CD4-positive, CD25-positive, alpha-beta regulatory T cell (primary cell): ENCODE measurements at regions not wholly inside any gene's neighbourhood (a gene's known extent, or its start where the extent isn't known, plus 50 kb on each side); places are given as distances from the start of the nearest gene placed in this dataset.
A peak's percentile ranks its signal among the peaks of the same experiment; 100 is the strongest.

ENCODE experiments used
- ATAC-seq, 2 donors: fragments of 150-1000 bp; cut with Tn5 transposase; one replicate each; pipeline ENCODE4 v1.10.0; 2021; ENCODE audit warnings: low read depth in 2 of 2, moderate number of reproducible peaks in 2 of 2, moderate library complexity in 1 of 2
- DNase-seq, 3 donors: peaks; one replicate each; pipeline versions ENCODE4 v3.0.0 to v3.0.0-alpha.2; 2012 to 2022; ENCODE audit warnings: mixed read lengths in 1 of 3
- H3K27ac ChIP-seq: one replicate; pipeline ENCODE4 v1.7.0; 2013; ENCODE audit warnings: mild to moderate bottlenecking, low read length; ENCODE audit not compliant: insufficient read depth, poor library complexity, severe bottlenecking
- H3K27me3 ChIP-seq: one replicate; pipeline ENCODE4 v1.7.0; 2013; ENCODE audit warnings: low read length; ENCODE audit not compliant: control insufficient read depth, insufficient read depth
- H3K36me3 ChIP-seq: one replicate; pipeline ENCODE4 v1.7.0; 2013; ENCODE audit warnings: mild to moderate bottlenecking, low read length, moderate library complexity; ENCODE audit not compliant: control insufficient read depth, insufficient read depth
- H3K4me1 ChIP-seq: 2 replicates; pipeline ENCODE4 v1.7.0; 2013; ENCODE audit warnings: mild to moderate bottlenecking, low read length; ENCODE audit not compliant: insufficient read depth, control insufficient read depth, poor library complexity, severe bottlenecking
- H3K4me3 ChIP-seq: one replicate; pipeline ENCODE4 v1.7.0; 2013; ENCODE audit warnings: low read depth, mild to moderate bottlenecking, low read length, moderate library complexity
- H3K9me3 ChIP-seq, 2 experiments: 1 replicate in 1 of 2; 2 replicates in 1 of 2; pipeline ENCODE4 v1.7.0; 2013; ENCODE audit warnings: low read length in 2 of 2, mild to moderate bottlenecking in 1 of 2, moderate library complexity in 1 of 2; ENCODE audit not compliant: control insufficient read depth in 2 of 2
- H3K27ac Mint-ChIP-seq, 3 donors: one replicate each; pipeline ENCODE4 v1.8.0; 2020 to 2022; ENCODE audit warnings: mild to moderate bottlenecking in 3 of 3, mixed read lengths in 3 of 3, moderate library complexity in 2 of 3
- H3K27me3 Mint-ChIP-seq: one replicate; pipeline ENCODE4 v1.8.0; 2022; ENCODE audit warnings: mild to moderate bottlenecking, mixed read lengths
- H3K36me3 Mint-ChIP-seq: one replicate; pipeline ENCODE4 v1.8.0; 2020; ENCODE audit warnings: mixed read lengths
- H3K4me1 Mint-ChIP-seq, 4 donors: one replicate each; pipeline ENCODE4 v1.8.0; 2020 to 2022; ENCODE audit warnings: mixed read lengths in 4 of 4, mild to moderate bottlenecking in 1 of 4
- H3K4me3 Mint-ChIP-seq, 4 donors: one replicate each; pipeline ENCODE4 v1.8.0; 2020 to 2022; ENCODE audit warnings: mild to moderate bottlenecking in 4 of 4, mixed read lengths in 4 of 4, moderate library complexity in 3 of 4
- H3K9me3 Mint-ChIP-seq, 7 donors: one replicate each; pipeline ENCODE4 v1.8.0; 2020 to 2022; ENCODE audit warnings: mixed read lengths in 7 of 7, mild to moderate bottlenecking in 3 of 7, moderate library complexity in 2 of 7

DNA sequence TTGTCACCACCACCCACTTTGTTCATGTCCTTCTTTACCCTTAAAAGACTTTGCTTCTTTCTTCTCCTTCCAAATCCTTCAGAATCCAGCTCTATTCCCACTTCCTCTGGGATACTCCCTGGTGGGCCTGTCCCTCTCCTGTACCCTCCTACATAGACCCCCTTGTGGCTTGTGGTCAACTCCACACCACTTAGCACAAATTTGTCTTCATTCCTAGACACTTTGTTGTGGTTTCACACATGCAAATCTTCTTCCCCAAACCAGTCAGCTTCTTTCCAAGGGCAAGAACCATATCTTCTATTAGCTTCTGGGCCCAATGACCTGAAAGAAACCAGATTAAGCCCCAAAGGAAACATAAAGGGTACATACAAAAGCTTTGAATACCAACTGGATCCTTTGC lies 342.4 kb downstream of the TNS1 start:
- Histone ChIP-seq H3K36me3 (no peaks in the 10 kb centered on the region), H3K4me3 (no peak overlapping the region), H3K4me1 (no peaks in the 10 kb centered on the region), H3K27me3 (no peaks in the 10 kb centered on the region), H3K9me3 (no peaks in the 10 kb centered on the region), H3K27ac (no peak overlapping the region)
- Mint-ChIP-seq H3K36me3 (no peaks in the 10 kb centered on the region), H3K9me3 (peaks cover 0 to 3% (median 0%) of the 10 kb centered on the region in 7 donors), H3K4me1 (peaks cover 0 to 5% (median 3%) of the 10 kb centered on the region in 4 donors), H3K4me3 (no peak overlapping the region), H3K27me3 (peaks cover 6% of the 10 kb centered on the region), H3K27ac (no peak overlapping the region)
- ATAC-seq = no peak
- no peak for DNase-seq

DNA sequence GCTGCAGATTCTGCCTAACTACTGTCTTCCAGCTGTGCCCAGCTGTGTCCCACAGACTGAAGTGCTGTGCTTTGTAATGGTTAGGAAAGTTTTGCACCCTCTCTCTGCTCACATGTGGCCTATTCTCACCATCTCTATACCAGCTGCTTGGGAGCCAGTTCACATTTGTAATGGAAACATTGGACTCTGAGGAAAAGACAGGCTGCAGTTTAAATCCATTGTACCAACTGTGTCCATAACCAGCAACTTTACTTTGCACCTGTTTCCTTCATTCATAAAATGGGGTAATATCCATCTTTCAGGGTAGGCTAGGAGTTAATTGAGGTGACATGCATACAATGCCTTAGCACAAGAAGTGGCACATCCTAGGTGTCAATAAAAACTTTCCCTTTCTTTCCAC lies 344.0 kb downstream of the TNS1 start:
- Mint-ChIP-seq H3K36me3 (no peaks in the 10 kb centered on the region), H3K4me1 (peaks cover 0 to 5% (median under 1%) of the 10 kb centered on the region in 4 donors), H3K27me3 (peaks cover 4% of the 10 kb centered on the region), H3K27ac (no peak overlapping the region), H3K9me3 (peaks cover 0 to 2% (median 0%) of the 10 kb centered on the region in 7 donors), H3K4me3 (no peak overlapping the region)
- H3K4me1 ChIP-seq = no peaks in the 10 kb centered on the region
- H3K9me3 ChIP-seq = no peaks in the 10 kb centered on the region
- no peak overlapping the region for H3K4me3 ChIP-seq
- H3K36me3 ChIP-seq = no peaks in the 10 kb centered on the region
- ATAC-seq (no peak), DNase-seq (no peak)
- no peaks in the 10 kb centered on the region for H3K27me3 ChIP-seq
- no peak overlapping the region for H3K27ac ChIP-seq

DNA sequence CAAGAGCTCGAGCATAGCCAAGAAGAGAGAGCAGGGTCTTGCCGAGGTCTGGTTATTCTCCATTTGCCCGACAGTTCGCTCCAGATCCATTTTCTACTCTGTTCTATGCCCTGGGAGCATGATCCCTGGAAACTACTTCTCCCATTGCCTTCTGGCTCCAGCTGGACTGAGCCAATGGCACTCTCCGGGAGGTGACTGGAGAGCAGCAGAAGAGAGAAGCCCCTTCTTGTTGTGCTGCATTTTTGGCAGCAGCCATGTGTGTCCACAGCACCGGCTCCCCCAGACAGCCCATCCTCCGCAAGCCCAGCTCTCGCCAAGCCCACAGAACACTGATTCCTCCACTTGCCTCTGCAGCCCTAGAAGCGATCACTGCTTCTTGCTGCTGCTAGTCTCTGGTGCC lies 345.5 kb downstream of the TNS1 start:
- H3K4me3 Mint-ChIP-seq = no peak overlapping the region
- no peaks in the 10 kb centered on the region for H3K9me3 ChIP-seq
- H3K9me3 Mint-ChIP-seq = peaks cover 0 to 2% (median 0%) of the 10 kb centered on the region in 7 donors
- ATAC-seq (no peak), DNase-seq (no peak)
- no peak overlapping the region for H3K27ac Mint-ChIP-seq
- no peaks in the 10 kb centered on the region for H3K36me3 Mint-ChIP-seq
- no peak overlapping the region for H3K27ac ChIP-seq
- no peaks in the 10 kb centered on the region for H3K27me3 Mint-ChIP-seq
- H3K27me3 ChIP-seq = no peaks in the 10 kb centered on the region
- H3K4me3 ChIP-seq = no peak overlapping the region
- no peaks in the 10 kb centered on the region for H3K36me3 ChIP-seq
- H3K4me1 ChIP-seq = no peaks in the 10 kb centered on the region
- H3K4me1 Mint-ChIP-seq = peaks cover 0 to 2% (median 0%) of the 10 kb centered on the region in 4 donors

DNA sequence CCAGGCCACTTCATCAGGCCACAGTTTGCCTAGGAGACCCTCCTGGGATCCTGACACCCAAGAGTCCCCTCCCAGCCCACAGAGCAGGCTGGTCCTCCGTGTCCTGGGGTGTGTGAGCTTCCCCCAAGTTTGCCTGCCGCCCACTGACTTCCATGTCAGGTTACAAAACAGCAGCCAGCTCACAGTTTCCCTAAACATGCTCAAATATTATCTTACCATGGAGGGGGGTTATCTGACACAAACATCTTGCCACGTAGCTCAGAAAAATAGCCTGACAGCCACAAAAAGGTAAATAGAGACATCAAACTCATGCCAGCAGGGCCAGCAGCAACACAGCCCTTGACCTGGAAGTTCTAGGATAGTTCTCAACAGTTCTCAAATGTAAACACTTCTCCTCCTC lies 346.5 kb downstream of the TNS1 start:
- Mint-ChIP-seq H3K27me3 (no peaks in the 10 kb centered on the region), H3K27ac (no peak overlapping the region), H3K36me3 (no peaks in the 10 kb centered on the region), H3K4me3 (no peak overlapping the region), H3K4me1 (peaks cover 0 to 2% (median 0%) of the 10 kb centered on the region in 4 donors), H3K9me3 (peaks cover 0 to 2% (median 0%) of the 10 kb centered on the region in 7 donors)
- ATAC-seq (no peak), DNase-seq (no peak)
- Histone ChIP-seq H3K36me3 (no peaks in the 10 kb centered on the region), H3K27ac (no peak overlapping the region), H3K4me3 (no peak overlapping the region), H3K4me1 (no peaks in the 10 kb centered on the region), H3K27me3 (no peaks in the 10 kb centered on the region), H3K9me3 (no peaks in the 10 kb centered on the region)

DNA sequence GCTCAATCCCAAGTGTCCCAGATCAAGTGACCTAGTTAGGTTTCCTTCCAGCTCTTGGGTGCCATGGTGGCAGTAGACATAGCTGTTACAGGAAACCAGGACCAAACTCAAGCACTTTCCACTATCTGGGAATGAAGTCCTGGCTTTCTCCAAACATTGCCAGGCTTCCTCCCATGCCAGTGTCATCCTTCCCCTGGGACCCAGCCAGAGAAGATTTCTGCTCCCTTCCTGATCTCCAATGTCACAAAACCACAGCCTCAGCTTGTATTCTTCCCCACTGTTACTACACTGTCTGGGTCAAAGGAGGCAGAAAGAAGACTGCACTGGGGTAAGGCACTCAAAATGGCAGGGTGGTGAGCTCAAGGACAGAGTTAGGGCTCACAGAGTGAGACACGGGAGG lies 347.1 kb downstream of the TNS1 start:
- no peak overlapping the region for H3K27ac ChIP-seq
- ATAC-seq (no peak), DNase-seq (no peak)
- no peak overlapping the region for H3K4me3 ChIP-seq
- no peaks in the 10 kb centered on the region for H3K36me3 ChIP-seq
- no peaks in the 10 kb centered on the region for H3K27me3 ChIP-seq
- H3K27ac Mint-ChIP-seq = peak overlapping the region in 1 of 3 donors; percentile 9
- H3K4me1 Mint-ChIP-seq = peaks cover 0 to 2% (median 0%) of the 10 kb centered on the region in 4 donors
- no peak overlapping the region for H3K4me3 Mint-ChIP-seq
- H3K9me3 ChIP-seq = no peaks in the 10 kb centered on the region
- H3K36me3 Mint-ChIP-seq = no peaks in the 10 kb centered on the region
- no peaks in the 10 kb centered on the region for H3K4me1 ChIP-seq
- H3K9me3 Mint-ChIP-seq = peaks cover 0 to 2% (median 0%) of the 10 kb centered on the region in 7 donors
- H3K27me3 Mint-ChIP-seq = no peaks in the 10 kb centered on the region

DNA sequence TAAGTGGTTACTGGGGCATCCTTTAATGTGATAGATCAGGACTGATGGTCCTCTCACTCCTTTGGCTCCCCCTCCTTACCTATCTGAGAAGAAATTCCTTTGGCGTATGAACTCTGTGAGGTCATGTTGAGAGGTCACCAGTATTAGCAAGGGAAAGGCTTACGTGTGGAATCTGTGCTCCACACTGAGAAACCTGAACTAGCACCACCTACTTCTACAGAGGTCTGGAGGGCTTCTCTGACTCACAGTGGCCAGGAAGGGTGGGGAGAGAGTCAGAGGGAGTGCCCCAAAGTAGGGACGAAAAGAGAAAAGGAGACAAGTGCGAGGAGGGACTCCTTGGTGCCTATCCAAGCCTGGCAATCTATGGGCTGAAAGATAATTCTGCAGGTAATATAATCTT lies 348.6 kb downstream of the TNS1 start:
- no peak for ATAC-seq
- no peaks in the 10 kb centered on the region for H3K4me1 ChIP-seq
- no peak overlapping the region for H3K27ac ChIP-seq
- Mint-ChIP-seq H3K27me3 (no peaks in the 10 kb centered on the region), H3K36me3 (no peaks in the 10 kb centered on the region), H3K9me3 (peaks cover 0 to 2% (median 0%) of the 10 kb centered on the region in 7 donors), H3K27ac (no peak overlapping the region), H3K4me1 (no peaks in the 10 kb centered on the region), H3K4me3 (no peak overlapping the region)
- no peaks in the 10 kb centered on the region for H3K9me3 ChIP-seq
- no peaks in the 10 kb centered on the region for H3K36me3 ChIP-seq
- no peaks in the 10 kb centered on the region for H3K27me3 ChIP-seq
- H3K4me3 ChIP-seq = no peak overlapping the region
- no peak for DNase-seq

DNA sequence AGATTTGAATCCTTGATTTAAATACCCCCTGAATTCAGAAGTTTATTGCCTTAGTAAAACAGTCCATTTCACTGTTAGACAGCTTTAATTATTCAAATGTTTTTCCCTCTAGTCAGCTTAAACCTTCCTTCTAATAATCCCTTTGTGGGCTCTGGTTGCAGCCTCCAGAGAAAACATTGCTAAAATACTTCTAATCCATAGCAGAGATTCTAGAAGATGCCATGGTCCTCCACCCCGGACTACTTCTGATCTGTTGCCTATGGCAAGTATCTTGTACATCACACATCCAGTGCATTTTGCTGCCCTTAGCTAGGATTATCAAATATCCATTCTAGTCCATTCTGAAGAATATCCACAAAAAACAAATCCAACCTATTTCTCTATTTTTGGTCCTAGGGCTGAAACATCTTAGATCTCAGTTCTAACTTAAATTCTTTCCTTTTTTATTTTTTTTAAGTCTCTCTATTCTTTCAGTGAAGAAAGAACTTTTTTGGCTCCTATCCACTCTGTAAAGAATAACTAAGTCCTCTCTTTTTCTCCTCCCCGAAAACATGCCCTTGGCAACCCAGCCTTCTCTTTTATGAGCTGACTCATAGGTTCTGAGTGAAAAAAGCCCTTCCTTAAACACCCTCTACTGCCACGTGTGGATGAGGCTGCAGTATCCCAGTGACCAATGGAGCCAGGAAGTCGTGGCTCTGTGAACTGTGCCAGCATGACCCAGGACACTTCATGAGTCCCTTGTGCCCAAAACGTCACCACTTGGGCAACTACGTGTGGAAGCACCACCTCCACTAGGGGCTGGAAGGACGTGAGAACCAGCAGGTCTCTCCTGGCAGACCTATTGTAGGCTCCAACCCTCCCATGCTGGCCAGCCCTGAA lies 349.8 kb downstream of the TNS1 start:
- ATAC-seq = no peak
- Mint-ChIP-seq H3K27me3 (no peaks in the 10 kb centered on the region), H3K36me3 (no peaks in the 10 kb centered on the region), H3K4me3 (no peak overlapping the region), H3K4me1 (no peaks in the 10 kb centered on the region), H3K27ac (no peak overlapping the region), H3K9me3 (peaks cover 0 to 2% (median 0%) of the 10 kb centered on the region in 7 donors)
- no peak overlapping the region for H3K27ac ChIP-seq
- H3K36me3 ChIP-seq = no peaks in the 10 kb centered on the region
- H3K4me3 ChIP-seq = no peak overlapping the region
- no peaks in the 10 kb centered on the region for H3K4me1 ChIP-seq
- no peaks in the 10 kb centered on the region for H3K9me3 ChIP-seq
- no peak for DNase-seq
- H3K27me3 ChIP-seq = no peaks in the 10 kb centered on the region
